ENCODE measurements at regions not wholly inside any gene's neighbourhood (a gene's known extent, or its start where the extent isn't known, plus 50 kb on each side); places are given as distances from the start of the nearest gene placed in this dataset.

DNA sequence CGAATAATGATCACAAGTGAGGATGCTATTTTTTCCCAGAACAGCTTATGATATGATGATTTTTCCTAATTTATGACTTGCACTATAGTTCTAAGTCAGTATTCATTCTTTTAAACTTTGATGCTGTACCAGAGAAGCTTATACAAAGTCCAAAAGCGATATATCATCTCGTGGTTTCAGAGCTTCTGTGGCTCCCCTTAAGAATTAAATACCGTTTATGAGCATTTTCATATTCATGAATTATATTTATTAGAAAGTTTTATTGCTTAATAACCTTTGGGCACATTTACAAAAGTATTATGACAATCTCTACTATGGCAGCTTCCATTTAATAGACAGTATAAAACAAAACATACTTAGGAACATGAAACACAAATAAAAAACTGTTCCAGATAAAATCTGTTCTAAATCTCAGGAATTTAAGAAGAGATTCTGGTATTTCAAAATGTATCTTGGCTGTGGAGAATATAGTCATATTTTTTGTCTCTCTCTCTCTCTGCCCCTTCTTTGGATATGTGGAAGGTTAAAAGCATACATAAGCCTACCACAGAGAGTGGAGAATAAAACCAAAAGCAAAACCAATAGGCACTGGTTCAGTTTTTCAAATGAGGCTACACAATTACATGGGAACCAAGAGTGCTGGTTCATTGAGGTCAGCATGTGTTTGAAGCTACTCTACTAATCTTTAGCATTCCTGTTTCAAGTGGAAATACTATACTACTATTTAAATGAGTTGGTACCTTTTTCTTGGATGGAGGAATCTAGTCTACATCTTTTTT is 884.5 kb upstream of the GJE1 start:
- H3K9me3 Mint-ChIP-seq (ENCODE audit: unreplicated experiment) = no peaks in the 10 kb centered on the region
- H3K36me3 Mint-ChIP-seq (ENCODE audit: unreplicated experiment) = no peaks in the 10 kb centered on the region
- no peaks in the 10 kb centered on the region for H3K4me1 Mint-ChIP-seq (ENCODE audit: low read depth, unreplicated experiment)
- H3K4me3 Mint-ChIP-seq (ENCODE audit: unreplicated experiment) = no peak overlapping the region
- TF ChIP-seq, protein P1, sequence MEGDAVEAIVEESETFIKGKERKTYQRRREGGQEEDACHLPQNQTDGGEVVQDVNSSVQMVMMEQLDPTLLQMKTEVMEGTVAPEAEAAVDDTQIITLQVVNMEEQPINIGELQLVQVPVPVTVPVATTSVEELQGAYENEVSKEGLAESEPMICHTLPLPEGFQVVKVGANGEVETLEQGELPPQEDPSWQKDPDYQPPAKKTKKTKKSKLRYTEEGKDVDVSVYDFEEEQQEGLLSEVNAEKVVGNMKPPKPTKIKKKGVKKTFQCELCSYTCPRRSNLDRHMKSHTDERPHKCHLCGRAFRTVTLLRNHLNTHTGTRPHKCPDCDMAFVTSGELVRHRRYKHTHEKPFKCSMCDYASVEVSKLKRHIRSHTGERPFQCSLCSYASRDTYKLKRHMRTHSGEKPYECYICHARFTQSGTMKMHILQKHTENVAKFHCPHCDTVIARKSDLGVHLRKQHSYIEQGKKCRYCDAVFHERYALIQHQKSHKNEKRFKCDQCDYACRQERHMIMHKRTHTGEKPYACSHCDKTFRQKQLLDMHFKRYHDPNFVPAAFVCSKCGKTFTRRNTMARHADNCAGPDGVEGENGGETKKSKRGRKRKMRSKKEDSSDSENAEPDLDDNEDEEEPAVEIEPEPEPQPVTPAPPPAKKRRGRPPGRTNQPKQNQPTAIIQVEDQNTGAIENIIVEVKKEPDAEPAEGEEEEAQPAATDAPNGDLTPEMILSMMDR (IDR thresholded peaks at IDR 0.05; ENCODE audit: partially characterized antibody, unreplicated experiment) = no peak
- no peak overlapping the region for H3K27ac Mint-ChIP-seq (ENCODE audit: unreplicated experiment)
- H3K27me3 Mint-ChIP-seq (ENCODE audit: unreplicated experiment) = no peaks in the 10 kb centered on the region
- DNase-seq = no peak

- no peak overlapping the region for H3K4me3 Mint-ChIP-seq (ENCODE audit: unreplicated experiment)
Measured at GRCh38 chr6:141244366-141244765, 888.4 kb upstream of the GJE1 start.

DNA sequence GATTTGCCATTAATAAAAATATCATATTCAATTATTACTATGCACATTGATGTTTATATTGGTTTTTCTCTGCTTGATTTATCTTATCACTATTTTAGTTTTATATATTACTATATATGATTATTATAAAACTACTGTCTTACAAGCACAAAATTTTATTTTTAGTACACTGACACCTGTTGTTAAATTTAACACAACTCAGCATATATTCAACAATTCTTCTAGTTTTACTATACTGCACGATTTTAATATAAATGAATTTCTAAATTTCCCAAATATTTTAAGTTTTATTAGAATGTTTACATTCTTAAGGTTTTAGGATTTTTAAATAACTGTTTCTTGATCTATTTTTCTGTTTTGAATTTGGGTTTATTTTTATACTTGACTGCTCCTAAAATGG is 889.8 kb upstream of the GJE1 start:
- Mint-ChIP-seq H3K27ac (ENCODE audit: unreplicated experiment) (no peak overlapping the region), H3K9me3 (ENCODE audit: unreplicated experiment) (no peaks in the 10 kb centered on the region), H3K4me3 (ENCODE audit: unreplicated experiment) (no peak overlapping the region), H3K36me3 (ENCODE audit: unreplicated experiment) (no peaks in the 10 kb centered on the region), H3K4me1 (ENCODE audit: low read depth, unreplicated experiment) (no peaks in the 10 kb centered on the region), H3K27me3 (ENCODE audit: unreplicated experiment) (no peaks in the 10 kb centered on the region)
- TF ChIP-seq, protein P1 (IDR thresholded peaks at IDR 0.05; ENCODE audit: partially characterized antibody, unreplicated experiment) = no peak
- no peak for DNase-seq

More at GRCh38 chr6:141244366-141244765, 888.4 kb upstream of the GJE1 start:
- no peak overlapping the region for H3K27ac Mint-ChIP-seq (ENCODE audit: unreplicated experiment)
- DNase-seq = no peak
- H3K36me3 Mint-ChIP-seq (ENCODE audit: unreplicated experiment) = no peaks in the 10 kb centered on the region
- TF ChIP-seq, protein P1 (IDR thresholded peaks at IDR 0.05; ENCODE audit: partially characterized antibody, unreplicated experiment) = no peak
- no peaks in the 10 kb centered on the region for H3K4me1 Mint-ChIP-seq (ENCODE audit: low read depth, unreplicated experiment)
- H3K9me3 Mint-ChIP-seq (ENCODE audit: unreplicated experiment) = no peaks in the 10 kb centered on the region
- no peaks in the 10 kb centered on the region for H3K27me3 Mint-ChIP-seq (ENCODE audit: unreplicated experiment)

DNA sequence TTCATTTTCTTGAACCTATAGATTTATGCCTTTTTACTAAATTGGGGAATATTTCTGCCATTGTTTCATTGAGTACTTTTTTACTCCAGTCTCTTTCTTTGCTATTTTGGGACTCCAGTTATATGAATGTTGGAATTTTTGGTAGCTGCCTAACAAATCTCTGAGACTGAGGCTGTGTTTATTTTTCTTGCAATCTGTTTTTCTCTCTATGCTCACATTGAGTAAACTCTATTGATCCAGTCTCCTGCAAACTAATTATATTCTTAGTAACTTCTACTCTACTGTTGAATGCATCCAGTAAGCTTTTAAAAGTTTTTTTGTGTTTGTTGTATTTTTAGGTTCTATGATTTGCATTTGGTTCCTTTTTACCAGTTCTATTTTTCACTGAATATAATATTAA is 903.4 kb upstream of the GJE1 start:
- H3K27ac Mint-ChIP-seq (ENCODE audit: unreplicated experiment) = no peak overlapping the region
- H3K27me3 Mint-ChIP-seq (ENCODE audit: unreplicated experiment) = peaks cover 1% of the 10 kb centered on the region
- no peaks in the 10 kb centered on the region for H3K9me3 Mint-ChIP-seq (ENCODE audit: unreplicated experiment)
- H3K4me1 Mint-ChIP-seq (ENCODE audit: low read depth, unreplicated experiment) = no peaks in the 10 kb centered on the region
- H3K36me3 Mint-ChIP-seq (ENCODE audit: unreplicated experiment) = no peaks in the 10 kb centered on the region
- H3K4me3 Mint-ChIP-seq (ENCODE audit: unreplicated experiment) = no peak overlapping the region
- DNase-seq = no peak
- TF ChIP-seq, protein P1 (IDR thresholded peaks at IDR 0.05; ENCODE audit: partially characterized antibody, unreplicated experiment) = no peak

GRCh38 chr6:141218583-141218982 is 914.1 kb upstream of the GJE1 start:
- no peaks in the 10 kb centered on the region for H3K27me3 Mint-ChIP-seq (ENCODE audit: unreplicated experiment)
- H3K27ac Mint-ChIP-seq (ENCODE audit: unreplicated experiment) = no peak overlapping the region
- TF ChIP-seq, protein P1 (IDR thresholded peaks at IDR 0.05; ENCODE audit: partially characterized antibody, unreplicated experiment) = no peak
- no peak for DNase-seq
- H3K4me1 Mint-ChIP-seq (ENCODE audit: low read depth, unreplicated experiment) = no peaks in the 10 kb centered on the region
- no peaks in the 10 kb centered on the region for H3K9me3 Mint-ChIP-seq (ENCODE audit: unreplicated experiment)
- peaks cover 4% of the 10 kb centered on the region for H3K36me3 Mint-ChIP-seq (ENCODE audit: unreplicated experiment)
- no peak overlapping the region for H3K4me3 Mint-ChIP-seq (ENCODE audit: unreplicated experiment)

Data from glutamatergic neuron (in vitro differentiated cells).